ENCODE measurements at regions not wholly inside any gene's neighbourhood (a gene's known extent, or its start where the extent isn't known, plus 50 kb on each side); places are given as distances from the start of the nearest gene placed in this dataset.

- in situ Hi-C loops (cut with HindIII; ENCODE audit: extremely low pct_ligation_motif_present, low pct_unique_long_range_greater_than_20kb), result no loop called here
- POLR2A ChIA-PET, result no interaction called here
- Histone ChIP-seq H3K4me1 (ENCODE audit: insufficient read depth, low read length) (no peaks in the 10 kb centered on the region), H3K79me2 (ENCODE audit: insufficient read depth, low read length) (no peaks in the 10 kb centered on the region), H3K4me3 (replicated peaks in 1 of 3; ENCODE audit: insufficient read depth in 1 of 3, low read depth in 2 of 3, low read length in 3 of 3) (no peak overlapping the region), H4K20me1 (ENCODE audit: insufficient read depth, low read length) (no peaks in the 10 kb centered on the region), H2AFZ (ENCODE audit: low read length) (no peak overlapping the region), H3K9me3 (ENCODE audit: low read length) (no peaks in the 10 kb centered on the region), H3K27me3 (ENCODE audit: control insufficient read depth in 1 of 2, insufficient read depth in 2 of 2, low read length in 2 of 2) (peaks cover 4 to 12% of the 10 kb centered on the region in 2 experiments; a peak in 4 of 5 replicates), H3K4me2 (ENCODE audit: low read depth, low read length) (no peak overlapping the region), H3K9ac (ENCODE audit: insufficient read depth, low read depth, low read length) (no peak overlapping the region), H3K27ac (ENCODE audit: extremely low read length, insufficient read depth, low read length) (no peak overlapping the region), H3K36me3 (replicated peaks in 1 of 2; ENCODE audit: control insufficient read depth in 1 of 2, insufficient read depth in 2 of 2, low read length in 2 of 2) (no peaks in the 10 kb centered on the region)
- no peak for FAIRE-seq
- CTCF ChIA-PET (ENCODE audit: low intra/inter-chr PET ratio, low total read pairs), result no interaction called here
- WGBS (ENCODE audit: low lambda C conversion rate), result 8% methylated on average over 5 of the region's 8 CpGs
- no peak for DNase-seq (ENCODE audit: low spot score)
- TF ChIP-seq TRIM24 (CRISPR knock-in tag; IDR thresholded peaks at IDR 0.05), result no peak
- no peak for TF ChIP-seq SKIL (CRISPR knock-in tag; IDR thresholded peaks at IDR 0.05; ENCODE audit: borderline replicate concordance)
- no peak for TF ChIP-seq ZFP36 (IDR thresholded peaks at IDR 0.05; ENCODE audit: borderline replicate concordance, low read depth, low read length, partially characterized antibody)
- no peak for TF ChIP-seq BRD4 (CRISPR knock-in tag; IDR thresholded peaks at IDR 0.05)
- no peak for TF ChIP-seq HMG20A (CRISPR knock-in tag; IDR thresholded peaks at IDR 0.05; ENCODE audit: borderline replicate concordance)
- TF ChIP-seq NAIF1 (CRISPR knock-in tag; IDR thresholded peaks at IDR 0.05; ENCODE audit: borderline replicate concordance), result no peak
- no peak for TF ChIP-seq TMF1 (CRISPR knock-in tag; IDR thresholded peaks at IDR 0.05; ENCODE audit: low read depth)
- TF ChIP-seq EZH2 (conservative IDR thresholded peaks at IDR 0.05; ENCODE audit: low read depth, low read length), result no peak
- TF ChIP-seq ATAD3A (CRISPR knock-in tag; IDR thresholded peaks at IDR 0.05), result no peak
- TF ChIP-seq ATM (IDR thresholded peaks at IDR 0.05; ENCODE audit: borderline replicate concordance), result no peak
- no peak for TF ChIP-seq MXD1 (CRISPR knock-in tag; IDR thresholded peaks at IDR 0.05)
- no peak for TF ChIP-seq ZNF124 (CRISPR knock-in tag; IDR thresholded peaks at IDR 0.05)
- no peak for TF ChIP-seq MIER2 (CRISPR knock-in tag; IDR thresholded peaks at IDR 0.05)
- TF ChIP-seq BRF2 (CRISPR knock-in tag; IDR thresholded peaks at IDR 0.05), result no peak
- TF ChIP-seq ZFAT (CRISPR knock-in tag; conservative IDR thresholded peaks at IDR 0.05), result no peak
- ATAC-seq, result no peak
- intact Hi-C loops (cut with micrococcal nuclease; ENCODE audit: unreplicated experiment), result no loop called here
- no TSS peak for BruUV-seq (replicated peaks)
Measured at GRCh38 chr11:134904103-134904790, 492.2 kb upstream of the B3GAT1 start.
